Liver (tissue), 8 donors: ENCODE measurements at regions not wholly inside any gene's neighbourhood (a gene's known extent, or its start where the extent isn't known, plus 50 kb on each side); places are given as distances from the start of the nearest gene placed in this dataset.

Source experiments
- DNase-seq: peaks from one replicate; pipeline ENCODE4 v3.0.0-alpha.2; 2017; ENCODE audit warnings: low spot score
- H3K27ac ChIP-seq, 2 donors: one replicate each; pipeline ENCODE4 v1.7.0; 2013; ENCODE audit warnings: inconsistent platforms in 2 of 2, low read length in 2 of 2, control low read depth in 1 of 2, low read depth in 1 of 2, mild to moderate bottlenecking in 1 of 2
- H3K27me3 ChIP-seq, 4 donors: one replicate each; pipeline versions ENCODE4 v1.6.1 to v1.7.0; 2013; ENCODE audit warnings: low read length in 3 of 4, inconsistent platforms in 1 of 4, mild to moderate bottlenecking in 1 of 4, moderate library complexity in 1 of 4; ENCODE audit not compliant: control insufficient read depth in 4 of 4, insufficient read depth in 4 of 4
- H3K36me3 ChIP-seq, 4 donors: one replicate each; pipeline versions ENCODE4 v1.6.1 to v1.7.0; 2013; ENCODE audit warnings: low read length in 3 of 4, mild to moderate bottlenecking in 3 of 4, low read depth in 1 of 4, moderate library complexity in 1 of 4; ENCODE audit not compliant: control insufficient read depth in 4 of 4, insufficient read depth in 3 of 4
- H3K4me1 ChIP-seq, 4 donors: one replicate each; pipeline versions ENCODE4 v1.6.1 to v1.7.0; 2013; ENCODE audit warnings: low read length in 3 of 4, mild to moderate bottlenecking in 3 of 4, moderate library complexity in 1 of 4; ENCODE audit not compliant: control insufficient read depth in 4 of 4, insufficient read depth in 4 of 4
- H3K4me3 ChIP-seq, 3 donors: one replicate each; pipeline versions ENCODE4 v1.6.1 to v1.7.0; 2013; ENCODE audit warnings: low read length in 3 of 3, control low read depth in 1 of 3, low read depth in 1 of 3, mild to moderate bottlenecking in 1 of 3
- H3K9ac ChIP-seq, 2 donors: one replicate each; pipeline ENCODE4 v1.7.0; 2013; ENCODE audit warnings: low read length in 2 of 2, mild to moderate bottlenecking in 2 of 2, moderate library complexity in 2 of 2, control low read depth in 1 of 2, low read depth in 1 of 2
- H3K9me3 ChIP-seq, 4 donors: one replicate each; pipeline versions ENCODE4 v1.6.1 to v1.7.0; 2013; ENCODE audit warnings: low read length in 3 of 4; ENCODE audit not compliant: control insufficient read depth in 4 of 4
- ATF3 ChIP-seq: IDR thresholded peaks from 2 replicates; pipeline ENCODE4 v1.6.1; 2016; ENCODE audit warnings: antibody characterized with exemption
- CTCF ChIP-seq: fragments of 150-350 bp; IDR thresholded peaks from 2 replicates; pipeline ENCODE4 v1.5.1; 2017; ENCODE audit warnings: improper control_type of control experiment, low read depth, low read length; ENCODE audit not compliant: missing input control
- EGR1 ChIP-seq, 2 donors: IDR thresholded peaks; 2 replicates each; pipeline ENCODE4 v1.6.1; 2016 to 2018; ENCODE audit warnings: antibody characterized with exemption in 2 of 2, low read depth in 2 of 2
- FOXA1 ChIP-seq: IDR thresholded peaks from 2 replicates; pipeline ENCODE4 v1.6.1; 2016; ENCODE audit warnings: antibody characterized with exemption
- FOXA2 ChIP-seq: IDR thresholded peaks from 2 replicates; pipeline ENCODE4 v1.6.1; 2016; ENCODE audit warnings: antibody characterized with exemption
- HNF4G ChIP-seq: IDR thresholded peaks from 2 replicates; pipeline ENCODE4 v1.6.1; 2016; ENCODE audit warnings: antibody characterized with exemption
- JUND ChIP-seq, 2 donors: IDR thresholded peaks; 2 replicates each; pipeline ENCODE4 v1.6.1; 2016; ENCODE audit warnings: antibody characterized with exemption in 2 of 2
- MAX ChIP-seq: IDR thresholded peaks from 2 replicates; pipeline ENCODE4 v1.6.1; 2016; ENCODE audit warnings: antibody characterized with exemption
- NR2F2 ChIP-seq: IDR thresholded peaks from 2 replicates; pipeline ENCODE4 v1.6.1; 2016; ENCODE audit warnings: antibody characterized with exemption
- RAD21 ChIP-seq, 2 donors: IDR thresholded peaks; 2 replicates each; pipeline ENCODE4 v1.6.1; 2016; ENCODE audit warnings: antibody characterized with exemption in 2 of 2, mild to moderate bottlenecking in 2 of 2
- RXRA ChIP-seq, 2 donors: IDR thresholded peaks; 2 replicates each; pipeline ENCODE4 v1.6.1; 2017 to 2018; ENCODE audit warnings: antibody characterized with exemption in 2 of 2, mild to moderate bottlenecking in 1 of 2
- SP1 ChIP-seq: IDR thresholded peaks from 2 replicates; pipeline ENCODE4 v1.6.1; 2018; ENCODE audit warnings: antibody characterized with exemption, mild to moderate bottlenecking
- YY1 ChIP-seq: IDR thresholded peaks from 2 replicates; pipeline ENCODE4 v1.6.1; 2016; ENCODE audit warnings: antibody characterized with exemption, mild to moderate bottlenecking
- ZBTB33 ChIP-seq: IDR thresholded peaks from 2 replicates; pipeline ENCODE4 v1.6.1; 2016; ENCODE audit warnings: antibody characterized with exemption
- WGBS: extraction: QIAGEN DNeasy Blood & Tissue Kit; methylation state at CpG from one replicate; pipeline ENCODE4 v1.1.7; 2013; 5-methylcytosine and 5-hydroxymethylcytosine counted together
- donor health status: healthy.
- donor health status: healthy.
- donor health status: healthy.
- donor health status: healthy.
- donor health status: healthy.

- H3K27me3 ChIP-seq: no peaks in the 10 kb centered on the region
- TF ChIP-seq ZBTB33 (no peak), MAX (no peak), HNF4G (no peak), FOXA1 (no peak), ATF3 (no peak), RAD21 (IDR thresholded peaks at IDR 0.05) (no peak), JUND (IDR thresholded peaks at IDR 0.05) (no peak)
- H3K36me3 ChIP-seq: no peaks in the 10 kb centered on the region
- no peaks in the 10 kb centered on the region for H3K9me3 ChIP-seq
- 75% methylated on average over 1 of the region's 1 CpG for WGBS
- no peak for DNase-seq
- H3K4me3 ChIP-seq: no peak overlapping the region
- H3K9ac ChIP-seq: no peak overlapping the region
- no peak overlapping the region for H3K27ac ChIP-seq
- no peaks in the 10 kb centered on the region for H3K4me1 ChIP-seq
These were observed 118.4 kb upstream of the GPR149 start for GRCh38 chr3:154548341-154548740.

GRCh38 chr3:154542837-154543236 is 112.8 kb upstream of the GPR149 start:
- Histone ChIP-seq H3K9me3 (no peaks in the 10 kb centered on the region), H3K27ac (no peak overlapping the region), H3K36me3 (no peaks in the 10 kb centered on the region), H3K9ac (no peak overlapping the region), H3K4me1 (no peaks in the 10 kb centered on the region), H3K4me3 (no peak overlapping the region), H3K27me3 (peaks cover 0 to 4% (median under 1%) of the 10 kb centered on the region in 4 donors)
- TF ChIP-seq FOXA1 (no peak), FOXA2 (no peak), ZBTB33 (no peak), SP1 (no peak), JUND (IDR thresholded peaks at IDR 0.05) (no peak), ATF3 (no peak), CTCF (no peak)
- DNase-seq: no peak
- WGBS: 72% methylated on average over 3 of the region's 3 CpGs

- Histone ChIP-seq H3K27me3 (peaks cover 0 to 4% (median under 1%) of the 10 kb centered on the region in 4 donors), H3K9ac (no peak overlapping the region), H3K4me3 (no peak overlapping the region), H3K36me3 (no peaks in the 10 kb centered on the region), H3K27ac (no peak overlapping the region), H3K4me1 (no peaks in the 10 kb centered on the region), H3K9me3 (no peaks in the 10 kb centered on the region)
- no peak for DNase-seq
- 67% methylated on average over 2 of the region's 2 CpGs for WGBS
- TF ChIP-seq HNF4G: no peak
- TF ChIP-seq RAD21 (IDR thresholded peaks at IDR 0.05): no peak
- no peak for TF ChIP-seq FOXA2
- TF ChIP-seq YY1: no peak
- no peak for TF ChIP-seq NR2F2
- TF ChIP-seq RXRA (IDR thresholded peaks at IDR 0.05): no peak
- TF ChIP-seq EGR1 (IDR thresholded peaks at IDR 0.05; ENCODE audit: low read depth in 2 of 2): no peak
- TF ChIP-seq ZBTB33: no peak
- TF ChIP-seq JUND (IDR thresholded peaks at IDR 0.05): no peak
These were observed 111.1 kb upstream of the GPR149 start for GRCh38 chr3:154540950-154541604.
